ENCODE measurements at regions not wholly inside any gene's neighbourhood (a gene's known extent, or its start where the extent isn't known, plus 50 kb on each side); places are given as distances from the start of the nearest gene placed in this dataset.
"Not testable (repeated sequence)": the region's sequence is repeated elsewhere in the genome, so short reads cannot be mapped to it uniquely, and the experiment has no call there.

DNA sequence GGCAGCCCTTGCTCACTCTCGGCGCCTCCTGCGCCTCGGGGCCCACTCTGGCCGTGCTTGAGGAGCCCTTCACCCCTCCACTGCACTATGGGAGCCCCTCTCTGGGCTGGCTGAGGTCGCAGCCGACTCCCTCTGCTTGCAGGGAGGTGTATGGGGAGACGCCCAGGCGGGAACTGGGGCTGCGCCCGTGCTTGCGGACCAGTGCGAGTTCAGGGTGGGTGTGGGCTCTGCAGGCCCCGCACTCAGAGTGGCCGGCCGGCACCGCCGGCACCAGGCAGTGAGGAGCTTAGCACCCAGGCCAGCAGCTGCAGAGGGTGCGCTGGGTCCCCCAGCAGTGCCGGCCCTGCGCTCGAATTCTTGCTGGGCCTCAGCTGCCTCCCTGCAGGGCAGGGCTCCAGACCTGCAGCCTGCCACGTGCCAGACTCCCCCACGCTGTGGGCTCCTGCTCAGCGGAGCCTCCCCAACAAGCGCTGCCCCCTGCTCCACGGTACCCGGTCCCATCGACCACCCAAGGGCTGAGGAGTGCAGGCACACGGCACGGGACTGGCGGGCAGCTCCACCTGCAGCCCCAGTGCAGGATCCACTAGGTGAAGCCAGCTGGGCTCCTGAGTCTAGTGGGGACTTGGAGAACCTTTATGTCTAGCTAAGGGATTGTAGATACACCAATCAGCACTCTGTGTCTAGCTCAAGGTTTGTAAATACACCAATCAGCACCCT is 54.0 kb upstream of the WWC2 start:
- not testable (repeated sequence) for DNase-seq

DNA sequence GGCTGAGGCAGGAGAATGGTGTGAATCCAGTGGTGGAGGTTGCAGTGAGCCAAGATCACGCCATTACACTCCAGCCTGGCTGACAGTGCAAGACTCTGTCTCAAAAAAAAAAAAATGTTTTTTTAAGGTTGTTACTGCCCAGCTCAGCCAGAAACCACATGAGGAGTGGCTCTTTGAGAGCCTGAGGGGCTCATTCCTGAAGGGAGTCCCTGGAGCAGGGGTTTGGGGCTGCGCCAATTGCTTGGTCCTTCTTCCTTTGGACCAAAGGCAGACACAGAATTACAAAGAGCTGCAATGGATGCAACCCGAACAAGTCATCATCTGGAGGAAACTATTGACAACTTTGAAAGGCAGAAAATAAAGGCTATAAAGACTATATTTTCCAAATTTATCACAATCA is 60.6 kb upstream of the WWC2 start:
- DNase-seq = no peak

DNA sequence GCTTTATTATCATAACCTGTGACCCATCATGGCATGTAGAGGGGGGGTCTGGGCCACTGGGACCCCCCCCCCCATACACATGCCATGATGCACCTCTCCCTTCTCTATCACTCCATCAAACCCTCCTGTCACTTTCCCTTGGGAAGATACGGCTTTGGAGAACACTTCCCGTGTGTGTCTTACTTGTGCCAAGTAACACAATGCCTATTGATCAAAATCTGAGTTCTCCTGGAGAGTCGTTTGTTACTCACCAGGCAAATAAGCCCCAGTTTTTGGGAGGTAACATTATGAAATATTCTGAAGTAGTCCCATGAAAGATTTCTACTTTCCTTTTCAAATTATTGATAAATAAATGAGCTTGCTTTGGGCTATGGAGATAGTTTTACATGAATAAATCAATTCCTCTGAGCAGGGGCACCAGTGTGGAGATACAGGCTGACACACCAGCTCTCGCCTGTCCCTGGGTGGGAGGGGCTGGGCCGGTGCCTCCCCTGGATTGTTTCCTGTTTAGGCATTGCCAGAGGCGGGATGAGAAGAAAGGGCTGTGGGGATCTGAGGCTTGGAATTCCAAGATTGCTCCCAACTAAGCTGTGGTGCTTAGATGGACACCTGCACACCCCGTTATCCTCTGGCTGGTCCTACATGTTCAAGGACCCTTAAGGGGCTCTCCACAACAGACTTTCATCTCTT is 63.2 kb upstream of the WWC2 start:
- DNase-seq = no peak

DNA sequence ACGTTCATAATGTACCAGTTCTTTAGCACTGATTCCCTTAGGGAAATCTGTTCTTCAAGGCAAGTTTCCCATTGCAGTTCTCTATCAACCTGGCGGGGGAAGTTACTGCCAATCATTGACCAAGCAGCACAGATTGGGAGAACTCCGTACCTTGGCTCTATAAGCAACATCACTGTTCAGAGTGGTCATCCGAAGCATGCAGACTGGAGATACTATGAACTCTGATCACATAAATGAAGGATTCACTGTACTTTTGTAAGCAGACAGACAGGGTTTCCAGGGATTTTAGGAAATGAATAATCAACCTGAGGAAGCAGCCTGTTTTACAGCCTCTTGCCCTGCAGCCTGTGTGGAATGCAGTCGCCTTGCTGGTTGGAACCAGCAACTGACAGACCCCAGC is 63.8 kb upstream of the WWC2 start:
- DNase-seq = no peak

DNA sequence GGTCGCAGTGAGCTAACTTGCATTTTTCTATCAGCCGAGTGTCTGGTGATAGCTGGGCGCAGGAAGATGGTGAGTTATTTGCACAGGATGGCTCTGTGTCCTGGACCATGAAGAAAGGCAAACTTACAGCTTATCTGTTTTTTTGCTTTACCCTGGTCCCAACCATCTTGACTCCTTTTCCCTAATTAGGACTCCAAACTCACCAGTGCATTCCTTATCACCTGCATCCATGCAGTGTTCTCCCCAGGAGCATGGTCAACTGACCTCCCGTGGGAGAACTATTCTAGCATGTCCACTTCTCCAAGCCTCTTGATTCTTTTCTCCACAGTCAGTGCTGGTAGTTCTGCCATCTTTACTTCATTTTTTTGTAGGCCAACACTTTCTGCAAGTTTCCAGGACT is 68.2 kb upstream of the WWC2 start:
- no peak for DNase-seq

DNA sequence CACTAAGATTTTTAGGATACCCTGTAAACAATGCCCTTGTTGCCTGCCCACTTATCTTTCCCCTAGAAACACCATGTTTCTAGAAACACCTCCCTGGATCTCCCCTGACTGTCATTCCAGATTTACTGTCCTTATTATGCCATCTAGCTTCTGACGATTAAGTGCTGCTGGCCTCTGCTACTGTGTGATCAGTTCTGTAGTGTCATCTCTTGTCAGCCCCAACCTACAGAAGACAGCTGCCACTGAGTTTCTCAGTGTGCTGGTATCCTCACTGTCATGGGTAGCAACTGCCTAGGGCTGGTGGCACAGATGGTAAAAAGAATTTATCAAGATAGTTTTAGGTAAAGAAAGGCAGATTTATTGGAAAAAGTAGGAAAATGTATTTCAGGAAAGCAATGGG is 68.7 kb upstream of the WWC2 start:
- DNase-seq = no peak

DNA sequence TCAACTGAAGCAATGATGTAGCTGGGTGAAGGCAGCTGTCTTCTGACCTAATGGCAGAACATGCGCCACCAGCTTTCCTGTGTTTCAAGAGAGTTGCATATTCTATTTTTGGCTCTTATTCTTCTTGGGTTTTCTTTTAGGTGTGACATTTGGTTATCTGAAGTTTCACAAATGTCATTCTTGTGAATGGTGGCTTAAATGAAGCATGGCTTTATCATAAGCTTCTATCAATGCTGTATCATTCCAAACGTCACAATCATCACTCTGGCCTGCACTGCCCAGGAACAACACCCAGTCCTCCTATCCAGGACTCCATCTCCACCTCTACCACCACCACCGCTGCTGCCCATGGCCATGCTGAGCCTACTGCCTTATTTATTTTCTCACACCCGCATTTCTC is 69.7 kb upstream of the WWC2 start:
- no peak for DNase-seq

DNA sequence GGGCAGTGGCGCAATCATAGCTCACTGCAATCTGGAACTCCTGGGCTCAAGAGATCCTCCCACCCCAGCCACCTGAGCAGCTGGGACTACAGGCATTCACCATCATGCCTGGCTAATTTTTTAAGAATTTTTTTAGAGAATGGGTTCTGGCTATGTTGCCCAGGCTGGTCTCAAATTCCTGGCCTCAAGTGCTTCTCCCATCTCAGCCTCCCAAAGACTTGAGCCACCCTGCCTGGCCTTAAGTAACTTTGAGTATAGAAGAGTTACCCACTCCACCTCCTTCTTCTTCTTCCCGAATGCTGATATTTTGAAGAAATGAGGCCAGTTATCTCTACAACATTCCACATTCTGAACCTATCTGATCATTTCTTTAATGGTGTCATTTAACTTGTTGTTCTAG is 72.4 kb upstream of the WWC2 start:
- no peak for DNase-seq

DNA sequence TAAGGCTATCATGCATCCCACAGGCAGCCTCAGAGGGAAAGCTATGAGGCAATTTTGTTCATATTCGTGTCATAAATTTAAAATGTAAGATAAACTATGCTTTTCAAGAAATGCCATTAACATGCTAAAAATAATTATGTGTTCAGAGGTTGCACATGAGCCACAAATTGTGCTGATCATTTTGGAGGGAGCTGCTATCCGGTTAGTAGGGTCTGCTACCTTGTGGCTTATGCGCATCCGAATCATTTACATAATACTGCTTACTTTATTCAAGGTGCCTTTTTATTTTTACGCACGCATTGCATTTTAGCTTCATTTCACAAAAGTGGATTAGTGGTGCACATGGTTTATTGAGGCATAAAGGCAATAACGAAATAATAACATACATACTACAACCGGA is 76.4 kb upstream of the WWC2 start:
- no peak for DNase-seq

DNA sequence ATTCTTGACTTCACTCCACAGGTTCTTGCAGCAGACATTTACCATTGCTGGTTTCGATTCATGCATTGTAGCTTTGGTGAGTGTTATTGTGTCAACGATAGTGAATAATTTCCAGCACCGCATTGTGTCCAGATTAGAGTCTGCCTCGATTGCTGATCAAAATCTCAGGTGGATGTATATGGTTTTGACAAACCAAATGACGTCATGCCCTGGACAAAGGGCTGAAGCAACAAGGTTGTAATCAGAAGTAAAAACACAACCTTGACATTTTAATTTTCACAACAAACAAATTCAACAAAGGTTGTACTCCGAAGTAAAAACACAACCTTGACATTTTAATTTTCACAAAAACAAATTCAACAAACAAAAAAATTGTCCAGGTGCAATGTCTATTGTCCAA is 81.1 kb upstream of the WWC2 start:
- DNase-seq = no peak

DNA sequence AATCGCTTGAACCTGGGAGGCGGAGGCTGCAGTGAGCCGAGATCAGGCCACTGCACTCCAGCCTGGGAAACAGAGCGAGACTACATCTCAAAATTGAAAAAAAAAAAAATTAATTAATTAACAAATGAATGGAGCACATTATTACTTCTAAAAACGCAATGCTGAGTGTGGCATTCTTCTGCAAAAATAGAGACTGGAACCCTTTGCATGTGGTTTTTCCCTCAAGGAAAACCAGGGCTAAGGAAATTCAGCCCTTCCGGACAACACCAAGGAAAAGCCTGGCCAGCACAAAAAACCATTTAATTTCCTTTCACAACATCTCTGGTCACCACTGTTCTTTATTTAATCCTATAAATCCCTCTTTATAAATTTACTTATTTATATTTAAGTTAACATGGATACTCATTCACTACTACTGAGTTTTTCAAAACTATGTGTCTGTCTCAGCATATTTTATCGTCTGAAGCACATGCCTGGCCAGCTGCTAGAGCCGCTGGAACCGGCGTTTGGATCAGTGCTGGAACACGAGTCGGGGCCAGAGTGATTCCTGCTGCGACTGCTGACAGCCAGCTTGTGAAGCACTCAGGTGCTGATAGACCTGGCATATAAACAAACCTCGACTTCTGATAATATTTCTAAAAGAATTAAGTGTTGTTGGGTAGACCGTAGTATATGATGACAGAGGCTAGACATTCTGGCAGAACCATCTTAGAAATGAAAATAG is 84.5 kb upstream of the WWC2 start:
- DNase-seq = no peak

DNA sequence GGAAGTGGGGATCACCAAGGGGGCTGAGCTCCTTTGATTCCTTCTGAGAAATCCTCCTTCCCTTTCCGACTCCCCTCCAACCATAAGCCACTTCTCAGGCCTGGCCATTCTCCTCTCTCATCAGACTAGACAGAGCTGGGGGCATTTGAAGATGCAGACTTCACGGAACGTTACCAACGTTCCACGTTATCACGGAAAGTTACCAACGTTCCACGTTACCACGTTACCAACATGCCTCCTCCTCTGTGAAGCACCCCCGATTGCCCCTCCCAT is 85.4 kb upstream of the WWC2 start:
- no peak for DNase-seq

DNA sequence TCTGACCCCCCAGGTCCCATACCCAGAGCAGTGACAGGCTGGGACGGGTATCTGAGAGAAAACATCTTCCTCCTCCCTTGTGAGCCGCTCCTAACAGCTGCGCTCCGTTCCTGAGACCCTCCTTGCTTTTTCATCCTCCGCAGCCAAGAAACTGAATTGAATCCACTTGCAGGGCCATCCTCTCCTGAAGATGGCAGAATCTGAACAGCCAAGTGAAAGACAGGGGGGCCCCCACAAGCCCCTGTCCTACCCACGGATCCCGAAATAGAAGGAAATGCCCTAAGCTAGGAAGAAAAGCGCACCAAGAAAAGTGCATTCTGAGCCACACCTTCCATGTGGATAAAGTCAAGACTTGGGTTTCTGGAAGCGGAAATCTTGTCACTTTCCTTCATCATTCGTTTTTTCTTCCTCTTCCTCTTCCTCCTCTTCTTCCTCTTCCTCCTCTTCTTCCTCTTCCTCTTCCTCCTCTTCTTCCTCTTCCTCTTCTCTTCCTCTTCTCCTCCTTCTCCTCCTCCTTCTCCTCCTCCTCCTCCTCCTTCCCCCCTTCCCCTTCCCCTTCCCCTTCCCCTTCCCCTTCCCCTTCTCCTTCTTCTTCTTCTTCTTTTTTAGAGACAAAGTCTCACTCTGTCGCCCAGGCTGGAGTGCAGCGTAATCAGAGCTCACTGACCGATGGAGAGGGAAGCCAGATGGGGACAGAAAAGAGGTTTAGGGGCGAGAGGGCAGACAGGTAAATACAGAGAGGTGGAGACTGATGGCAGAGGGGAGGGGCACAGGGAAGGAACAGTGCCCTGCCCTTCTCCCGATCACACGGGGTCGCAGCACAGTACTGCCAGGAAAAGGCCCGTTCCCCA is 86.0 kb upstream of the WWC2 start:
- DNase-seq = no peak

DNA sequence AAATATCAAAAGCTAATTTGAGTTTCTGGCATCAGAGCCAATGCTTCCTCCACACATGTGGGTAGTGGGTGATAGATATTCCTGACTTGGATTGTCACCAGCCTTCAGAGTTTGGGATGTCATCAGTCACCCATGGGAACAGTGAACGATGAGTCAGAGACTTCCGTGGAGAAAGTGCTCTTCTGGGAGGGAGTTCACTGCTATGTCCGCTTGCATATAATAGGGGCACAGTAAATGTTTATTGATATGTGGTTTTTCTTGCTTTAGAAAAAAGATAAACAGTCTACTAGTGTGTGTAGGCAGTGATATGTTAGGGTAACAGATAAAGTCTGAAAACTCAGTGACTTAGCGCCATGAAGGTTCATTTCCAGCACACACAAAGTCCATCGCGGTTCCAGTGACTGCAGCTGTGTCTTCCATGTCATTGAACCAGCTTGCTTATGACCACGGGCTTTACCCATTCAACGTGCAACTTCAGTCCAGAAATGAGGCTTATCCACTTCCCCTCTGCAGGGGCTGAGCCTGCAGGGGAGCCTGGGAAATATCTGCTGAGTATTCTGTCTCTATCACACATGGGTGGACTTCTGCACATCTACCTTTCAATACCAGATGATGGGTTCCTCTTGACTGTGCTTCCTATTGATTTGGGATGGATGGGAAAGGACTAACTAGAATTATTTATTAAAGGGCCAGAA is 87.7 kb upstream of the WWC2 start:
- no peak for DNase-seq

DNA sequence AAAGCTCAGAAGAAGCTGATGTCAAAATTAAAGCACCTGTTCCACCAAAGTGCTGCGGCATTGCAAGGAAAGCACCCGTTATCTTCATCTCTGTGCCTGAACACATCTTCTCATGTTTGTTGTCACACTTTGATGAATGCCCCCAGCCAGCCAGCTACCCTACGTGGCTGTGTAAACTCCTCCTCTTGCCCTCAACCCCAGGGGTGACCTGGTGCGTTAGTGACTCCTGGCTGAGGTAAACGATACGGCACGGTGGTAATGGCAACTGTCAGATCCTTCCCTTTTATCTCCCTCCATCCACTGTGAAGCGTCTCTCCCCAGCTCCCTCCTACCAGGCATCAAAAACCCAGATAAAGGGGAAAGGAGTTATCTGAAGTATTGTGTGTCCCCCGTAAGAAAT is 90.6 kb upstream of the WWC2 start:
- DNase-seq = no peak

DNA sequence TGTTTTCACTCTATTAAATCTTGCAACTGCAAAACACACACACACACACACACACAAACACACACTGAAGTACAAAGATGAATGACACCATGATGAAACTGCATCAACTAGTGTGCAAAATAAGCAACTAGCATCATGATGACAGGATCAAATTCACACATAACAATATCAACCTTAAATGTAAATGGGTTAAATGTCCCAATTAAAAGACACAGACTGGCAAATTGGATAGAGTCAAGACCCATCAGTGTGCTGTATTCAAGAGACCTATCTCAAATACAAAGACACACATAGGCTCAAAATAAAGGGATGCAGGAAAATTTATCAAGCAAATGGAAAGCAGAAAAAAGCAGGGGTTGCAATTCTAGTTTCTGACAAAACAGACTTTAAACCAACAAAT is 87.2 kb upstream of the DCTD start:
- not testable (repeated sequence) for DNase-seq

DNA sequence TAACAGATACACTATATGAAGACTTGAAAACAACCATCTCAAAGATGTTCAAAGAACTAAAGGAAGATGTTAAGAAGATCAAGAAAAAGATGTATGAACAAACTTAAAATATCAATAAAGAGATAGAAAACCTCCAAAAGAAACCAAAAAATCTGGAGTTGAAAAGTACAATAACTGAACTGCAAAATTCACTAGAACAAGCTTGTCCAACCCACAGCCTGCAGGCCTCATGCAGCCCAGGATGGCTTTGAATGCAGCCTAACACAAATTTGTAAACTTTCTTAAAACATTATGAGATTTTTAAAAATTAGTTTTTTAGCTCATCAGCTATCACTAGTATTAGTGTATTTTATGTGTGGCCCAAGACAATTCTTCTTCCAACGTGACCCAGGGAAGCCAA is 77.0 kb upstream of the DCTD start:
- no peak for DNase-seq

DNA sequence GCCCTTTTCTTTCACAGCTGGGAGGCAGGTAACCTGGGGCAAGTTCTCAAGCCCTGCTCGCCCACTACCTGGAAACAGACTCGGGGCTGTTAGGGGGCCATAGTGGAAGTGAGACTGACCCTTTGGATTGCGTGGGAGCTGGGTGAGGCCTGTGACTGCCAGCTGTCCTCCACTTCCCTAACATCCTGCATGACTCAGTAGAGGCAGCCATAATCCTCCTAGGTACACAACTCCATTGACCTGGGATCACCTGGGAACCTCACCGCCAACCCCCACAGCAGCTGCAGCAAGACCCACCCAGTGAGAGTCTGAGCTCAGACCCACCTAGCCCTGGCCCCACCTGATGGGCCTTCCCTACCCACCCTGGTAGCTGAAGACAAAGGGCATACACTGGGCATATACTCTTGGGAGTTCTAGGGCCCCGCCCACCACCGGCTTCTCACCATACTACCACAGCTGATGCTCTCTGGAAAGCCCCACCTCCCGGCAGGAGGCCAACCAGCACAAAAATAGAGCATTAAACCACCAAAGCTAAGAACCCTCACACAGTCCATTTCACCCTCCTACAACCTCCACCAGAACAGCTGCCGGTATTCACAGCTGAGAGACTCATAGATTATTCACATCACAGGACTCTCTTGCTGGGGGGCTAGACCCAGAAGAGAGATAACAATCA is 61.1 kb upstream of the DCTD start:
- DNase-seq = no peak

DNA sequence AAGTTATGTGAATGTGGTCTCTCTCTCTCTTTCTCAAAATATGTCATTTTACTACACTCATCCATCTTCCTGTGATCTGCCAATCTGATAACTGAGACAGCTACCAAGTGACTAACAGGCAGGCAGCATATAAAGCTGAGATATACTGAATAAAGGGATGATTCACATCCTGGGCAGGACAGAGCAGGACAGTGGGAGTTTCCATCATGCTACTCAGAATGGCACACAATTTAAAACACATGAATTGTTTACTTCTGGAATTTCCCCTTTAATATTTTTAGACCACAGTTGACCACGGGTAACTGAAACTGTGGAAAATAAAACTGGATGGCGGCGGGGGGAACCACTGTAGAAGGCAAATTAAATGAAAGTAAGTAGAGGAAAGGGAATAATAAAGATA is 58.6 kb upstream of the DCTD start:
- peak in 1 of 5 experiments; percentile 17 for DNase-seq

DNA sequence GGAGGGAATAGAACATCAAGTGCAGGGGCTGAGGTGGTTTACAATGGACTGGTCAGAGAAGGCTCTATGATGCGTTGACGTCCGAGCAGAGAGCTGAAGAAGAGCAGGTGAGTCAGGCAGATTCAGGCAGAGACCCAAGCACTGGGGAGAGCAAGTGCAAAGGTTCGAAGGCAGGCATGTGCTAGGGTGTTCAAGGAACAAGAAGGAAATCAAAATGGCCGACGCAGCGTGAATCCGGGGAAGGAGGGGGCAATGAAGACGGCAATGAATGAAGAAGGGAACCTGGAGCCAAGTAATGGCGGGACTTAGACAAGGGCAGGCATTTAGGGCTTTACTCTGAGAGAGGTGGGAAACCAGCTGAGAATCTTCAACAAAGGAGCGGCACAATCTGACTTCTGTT is 56.8 kb upstream of the DCTD start:
- DNase-seq = no peak

DNA sequence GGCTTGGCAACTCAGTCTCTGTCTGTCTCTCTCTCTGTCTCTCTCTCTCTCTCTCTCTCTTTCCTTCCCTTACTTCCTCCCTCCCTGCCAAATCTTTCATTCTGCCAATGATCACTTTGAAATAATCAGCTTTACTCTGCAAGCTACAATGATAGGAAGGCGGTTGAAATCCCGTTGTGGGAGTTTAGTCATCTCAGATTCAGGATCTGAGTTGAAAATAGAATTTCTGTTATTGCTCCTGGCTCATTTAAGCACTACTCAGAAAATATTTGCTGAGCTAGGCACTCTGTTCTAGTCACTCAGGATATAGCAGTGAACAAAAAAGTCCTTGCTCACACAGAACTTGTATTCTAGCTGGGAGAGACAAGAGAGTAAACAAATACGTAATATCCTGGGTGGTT is 56.3 kb upstream of the DCTD start:
- DNase-seq = no peak

DNA sequence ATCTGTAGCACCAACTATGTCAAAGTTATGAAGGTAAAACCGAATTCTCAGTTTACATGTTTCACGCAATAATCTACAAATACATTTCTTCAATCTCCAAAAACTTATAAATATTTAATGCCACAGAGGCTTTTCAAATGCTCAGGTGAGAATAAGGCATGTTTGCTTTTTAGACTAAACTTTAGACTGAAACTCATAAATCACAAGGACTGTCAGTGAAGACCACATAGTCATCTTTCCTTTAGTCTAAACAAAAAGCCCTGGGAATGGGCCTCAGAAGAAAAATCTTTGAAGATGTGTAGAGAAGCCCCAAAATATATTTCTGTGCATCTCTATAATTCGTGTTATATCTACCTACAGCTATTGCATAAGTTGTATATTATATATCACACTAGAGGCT is 54.5 kb upstream of the DCTD start:
- no peak for DNase-seq

All from T-helper 2 cell (primary cell).